Testis (tissue), 2 donors: ENCODE measurements at regions not wholly inside any gene's neighbourhood (a gene's known extent, or its start where the extent isn't known, plus 50 kb on each side); places are given as distances from the start of the nearest gene placed in this dataset.

Source experiments
- POLR2A ChIP-seq: fragments of 450-650 bp; IDR thresholded peaks from one replicate; pipeline ENCODE4 v1.6.1; 2017; ENCODE audit warnings: antibody characterized with exemption, mild to moderate bottlenecking, moderate library complexity
- TF ChIP-seq, protein P1 (sequence below), 3 experiments: fragments of 450-650 bp in 2 of 3; fragments of 200-600 bp in 1 of 3; sonication (generic) in 1 of 3; IDR thresholded peaks; one replicate each; pipeline ENCODE4 v1.5.1; 2016 to 2019; ENCODE audit warnings: antibody characterized with exemption in 3 of 3, mild to moderate bottlenecking in 2 of 3, moderate library complexity in 1 of 3

DNA sequence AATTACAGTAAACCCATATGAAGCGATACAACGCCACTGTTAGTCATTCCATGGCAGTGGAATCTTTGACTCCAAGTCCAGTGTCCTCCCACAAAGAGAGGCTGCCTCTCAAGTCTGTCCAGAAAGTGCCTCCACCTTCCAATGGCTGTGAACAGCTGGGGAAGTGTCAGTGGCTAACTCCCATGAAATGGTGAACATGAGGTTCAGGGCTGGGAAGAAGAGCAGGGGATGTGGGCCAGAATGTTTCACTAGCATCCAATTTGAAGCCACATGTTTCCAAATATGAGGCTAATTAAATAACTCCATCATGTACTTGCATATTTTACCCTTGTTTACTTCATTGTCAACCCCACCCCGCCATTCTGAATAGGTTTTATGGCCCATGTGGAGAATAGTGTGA lies 53.1 kb upstream of the CHST15 start:
- TF ChIP-seq, protein P1, sequence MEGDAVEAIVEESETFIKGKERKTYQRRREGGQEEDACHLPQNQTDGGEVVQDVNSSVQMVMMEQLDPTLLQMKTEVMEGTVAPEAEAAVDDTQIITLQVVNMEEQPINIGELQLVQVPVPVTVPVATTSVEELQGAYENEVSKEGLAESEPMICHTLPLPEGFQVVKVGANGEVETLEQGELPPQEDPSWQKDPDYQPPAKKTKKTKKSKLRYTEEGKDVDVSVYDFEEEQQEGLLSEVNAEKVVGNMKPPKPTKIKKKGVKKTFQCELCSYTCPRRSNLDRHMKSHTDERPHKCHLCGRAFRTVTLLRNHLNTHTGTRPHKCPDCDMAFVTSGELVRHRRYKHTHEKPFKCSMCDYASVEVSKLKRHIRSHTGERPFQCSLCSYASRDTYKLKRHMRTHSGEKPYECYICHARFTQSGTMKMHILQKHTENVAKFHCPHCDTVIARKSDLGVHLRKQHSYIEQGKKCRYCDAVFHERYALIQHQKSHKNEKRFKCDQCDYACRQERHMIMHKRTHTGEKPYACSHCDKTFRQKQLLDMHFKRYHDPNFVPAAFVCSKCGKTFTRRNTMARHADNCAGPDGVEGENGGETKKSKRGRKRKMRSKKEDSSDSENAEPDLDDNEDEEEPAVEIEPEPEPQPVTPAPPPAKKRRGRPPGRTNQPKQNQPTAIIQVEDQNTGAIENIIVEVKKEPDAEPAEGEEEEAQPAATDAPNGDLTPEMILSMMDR (IDR thresholded peaks at IDR 0.05) = no peak
- TF ChIP-seq POLR2A = no peak
